ENCODE measurements at regions not wholly inside any gene's neighbourhood (a gene's known extent, or its start where the extent isn't known, plus 50 kb on each side); places are given as distances from the start of the nearest gene placed in this dataset.

- DNase-seq, result no peak
- no peak overlapping the region for H3K4me3 ChIP-seq
- H3K36me3 ChIP-seq, result no peaks in the 10 kb centered on the region
- no peaks in the 10 kb centered on the region for H3K4me1 ChIP-seq (ENCODE audit: insufficient read depth)
- intact Hi-C loops (cut with DNase I), result loop anchor here in 2 of 4 donors (5.0 to 10.0 kb wide), 2 partner anchors 254 to 262 kb away; no protein-coding TSS in a partner anchor
- H3K27me3 ChIP-seq, result no peaks in the 10 kb centered on the region
- TF ChIP-seq CTCF (IDR thresholded peaks at IDR 0.05) (no peak), EP300 (IDR thresholded peaks at IDR 0.05) (no peak), POLR2A (IDR thresholded peaks at IDR 0.05) (no peak)
- H3K9me3 ChIP-seq, result no peaks in the 10 kb centered on the region
- H3K27ac ChIP-seq, result no peak overlapping the region
These were observed 148.1 kb upstream of the EGLN3 start for GRCh38 chr14:34098985-34099349.

GRCh38 chr14:34098045-34098984, 147.4 kb upstream of the EGLN3 start:
- no peaks in the 10 kb centered on the region for H3K36me3 ChIP-seq
- no peak overlapping the region for H3K4me3 ChIP-seq
- H3K9me3 ChIP-seq, result no peaks in the 10 kb centered on the region
- peak; percentile 18 to 60 (median 37) for DNase-seq
- 48 to 51% (median 50%) methylated on average over 8 of the region's 8 CpGs for WGBS, 3 donors
- H3K27me3 ChIP-seq, result no peaks in the 10 kb centered on the region
- H3K4me1 ChIP-seq (ENCODE audit: insufficient read depth), result no peaks in the 10 kb centered on the region
- TF ChIP-seq EP300 (IDR thresholded peaks at IDR 0.05) (no peak), POLR2A (IDR thresholded peaks at IDR 0.05) (no peak), CTCF (IDR thresholded peaks at IDR 0.05) (peak in 2 of 3 donors; percentile 47 to 64)
- no peak overlapping the region for H3K27ac ChIP-seq
- intact Hi-C loops (cut with DNase I), result loop anchor here in 2 of 4 donors (5.0 to 10.0 kb wide), 2 partner anchors 254 to 261 kb away; no protein-coding TSS in a partner anchor

- intact Hi-C loops (cut with DNase I), result loop anchor here in 3 of 4 donors (2.0 to 10.0 kb wide), 3 partner anchors 253 to 260 kb away; no protein-coding TSS in a partner anchor
- Histone ChIP-seq H3K36me3 (no peaks in the 10 kb centered on the region), H3K9me3 (no peaks in the 10 kb centered on the region), H3K4me1 (ENCODE audit: insufficient read depth) (no peaks in the 10 kb centered on the region), H3K4me3 (no peak overlapping the region), H3K27ac (no peak overlapping the region), H3K27me3 (no peaks in the 10 kb centered on the region)
- no peak for DNase-seq
- 85 to 97% (median 95%) methylated on average over 9 of the region's 9 CpGs for WGBS, 3 donors
- TF ChIP-seq POLR2A (IDR thresholded peaks at IDR 0.05) (no peak), CTCF (IDR thresholded peaks at IDR 0.05) (no peak), EP300 (IDR thresholded peaks at IDR 0.05) (no peak)
These were observed 146.8 kb upstream of the EGLN3 start for GRCh38 chr14:34097644-34098043.

GRCh38 chr14:34094384-34094783, 143.5 kb upstream of the EGLN3 start:
- Histone ChIP-seq H3K27me3 (no peaks in the 10 kb centered on the region), H3K4me1 (ENCODE audit: insufficient read depth) (no peaks in the 10 kb centered on the region), H3K4me3 (no peak overlapping the region), H3K36me3 (no peaks in the 10 kb centered on the region), H3K9me3 (no peaks in the 10 kb centered on the region), H3K27ac (no peak overlapping the region)
- no peak for TF ChIP-seq EP300 (IDR thresholded peaks at IDR 0.05)
- TF ChIP-seq CTCF (IDR thresholded peaks at IDR 0.05), result no peak
- TF ChIP-seq POLR2A (IDR thresholded peaks at IDR 0.05), result no peak
- DNase-seq, result no peak
- intact Hi-C loops (cut with DNase I), result loop anchor here in 1 of 4 donors (10.0 kb wide), 1 partner anchor 250 kb away; no protein-coding TSS in a partner anchor
